Liver (tissue), 8 donors: ENCODE measurements at regions not wholly inside any gene's neighbourhood (a gene's known extent, or its start where the extent isn't known, plus 50 kb on each side); places are given as distances from the start of the nearest gene placed in this dataset.

Source experiments
- DNase-seq: peaks from one replicate; pipeline ENCODE4 v3.0.0-alpha.2; 2017; ENCODE audit warnings: low spot score
- H3K27ac ChIP-seq, 2 donors: one replicate each; pipeline ENCODE4 v1.7.0; 2013; ENCODE audit warnings: inconsistent platforms in 2 of 2, low read length in 2 of 2, control low read depth in 1 of 2, low read depth in 1 of 2, mild to moderate bottlenecking in 1 of 2
- H3K27me3 ChIP-seq, 4 donors: one replicate each; pipeline versions ENCODE4 v1.6.1 to v1.7.0; 2013; ENCODE audit warnings: low read length in 3 of 4, inconsistent platforms in 1 of 4, mild to moderate bottlenecking in 1 of 4, moderate library complexity in 1 of 4; ENCODE audit not compliant: control insufficient read depth in 4 of 4, insufficient read depth in 4 of 4
- H3K36me3 ChIP-seq, 4 donors: one replicate each; pipeline versions ENCODE4 v1.6.1 to v1.7.0; 2013; ENCODE audit warnings: low read length in 3 of 4, mild to moderate bottlenecking in 3 of 4, low read depth in 1 of 4, moderate library complexity in 1 of 4; ENCODE audit not compliant: control insufficient read depth in 4 of 4, insufficient read depth in 3 of 4
- H3K4me1 ChIP-seq, 4 donors: one replicate each; pipeline versions ENCODE4 v1.6.1 to v1.7.0; 2013; ENCODE audit warnings: low read length in 3 of 4, mild to moderate bottlenecking in 3 of 4, moderate library complexity in 1 of 4; ENCODE audit not compliant: control insufficient read depth in 4 of 4, insufficient read depth in 4 of 4
- H3K4me3 ChIP-seq, 3 donors: one replicate each; pipeline versions ENCODE4 v1.6.1 to v1.7.0; 2013; ENCODE audit warnings: low read length in 3 of 3, control low read depth in 1 of 3, low read depth in 1 of 3, mild to moderate bottlenecking in 1 of 3
- H3K9ac ChIP-seq, 2 donors: one replicate each; pipeline ENCODE4 v1.7.0; 2013; ENCODE audit warnings: low read length in 2 of 2, mild to moderate bottlenecking in 2 of 2, moderate library complexity in 2 of 2, control low read depth in 1 of 2, low read depth in 1 of 2
- H3K9me3 ChIP-seq, 4 donors: one replicate each; pipeline versions ENCODE4 v1.6.1 to v1.7.0; 2013; ENCODE audit warnings: low read length in 3 of 4; ENCODE audit not compliant: control insufficient read depth in 4 of 4
- ATF3 ChIP-seq: IDR thresholded peaks from 2 replicates; pipeline ENCODE4 v1.6.1; 2016; ENCODE audit warnings: antibody characterized with exemption
- CTCF ChIP-seq: fragments of 150-350 bp; IDR thresholded peaks from 2 replicates; pipeline ENCODE4 v1.5.1; 2017; ENCODE audit warnings: improper control_type of control experiment, low read depth, low read length; ENCODE audit not compliant: missing input control
- EGR1 ChIP-seq, 2 donors: IDR thresholded peaks; 2 replicates each; pipeline ENCODE4 v1.6.1; 2016 to 2018; ENCODE audit warnings: antibody characterized with exemption in 2 of 2, low read depth in 2 of 2
- FOXA2 ChIP-seq: IDR thresholded peaks from 2 replicates; pipeline ENCODE4 v1.6.1; 2016; ENCODE audit warnings: antibody characterized with exemption
- GABPA ChIP-seq, 2 donors: IDR thresholded peaks in 1 of 2; conservative IDR thresholded peaks in 1 of 2; 2 replicates each; pipeline ENCODE4 v1.6.1; 2016; ENCODE audit warnings: antibody characterized with exemption in 2 of 2, mild to moderate bottlenecking in 1 of 2, moderate library complexity in 1 of 2
- HNF4G ChIP-seq: IDR thresholded peaks from 2 replicates; pipeline ENCODE4 v1.6.1; 2016; ENCODE audit warnings: antibody characterized with exemption
- JUND ChIP-seq, 2 donors: IDR thresholded peaks; 2 replicates each; pipeline ENCODE4 v1.6.1; 2016; ENCODE audit warnings: antibody characterized with exemption in 2 of 2
- MAX ChIP-seq: IDR thresholded peaks from 2 replicates; pipeline ENCODE4 v1.6.1; 2016; ENCODE audit warnings: antibody characterized with exemption
- NR2F2 ChIP-seq: IDR thresholded peaks from 2 replicates; pipeline ENCODE4 v1.6.1; 2016; ENCODE audit warnings: antibody characterized with exemption
- RAD21 ChIP-seq, 2 donors: IDR thresholded peaks; 2 replicates each; pipeline ENCODE4 v1.6.1; 2016; ENCODE audit warnings: antibody characterized with exemption in 2 of 2, mild to moderate bottlenecking in 2 of 2
- REST ChIP-seq: IDR thresholded peaks from 2 replicates; pipeline ENCODE4 v1.6.1; 2016; ENCODE audit warnings: antibody characterized with exemption, mild to moderate bottlenecking
- RXRA ChIP-seq, 2 donors: IDR thresholded peaks; 2 replicates each; pipeline ENCODE4 v1.6.1; 2017 to 2018; ENCODE audit warnings: antibody characterized with exemption in 2 of 2, mild to moderate bottlenecking in 1 of 2
- SP1 ChIP-seq: IDR thresholded peaks from 2 replicates; pipeline ENCODE4 v1.6.1; 2018; ENCODE audit warnings: antibody characterized with exemption, mild to moderate bottlenecking
- TAF1 ChIP-seq: conservative IDR thresholded peaks from 2 replicates; pipeline ENCODE4 v1.6.1; 2016; ENCODE audit warnings: antibody characterized with exemption, mild to moderate bottlenecking
- YY1 ChIP-seq: IDR thresholded peaks from 2 replicates; pipeline ENCODE4 v1.6.1; 2016; ENCODE audit warnings: antibody characterized with exemption, mild to moderate bottlenecking
- ZBTB33 ChIP-seq: IDR thresholded peaks from 2 replicates; pipeline ENCODE4 v1.6.1; 2016; ENCODE audit warnings: antibody characterized with exemption
- WGBS: extraction: QIAGEN DNeasy Blood & Tissue Kit; methylation state at CpG from one replicate; pipeline ENCODE4 v1.1.7; 2013; 5-methylcytosine and 5-hydroxymethylcytosine counted together
- donor health status: healthy.
- donor health status: healthy.
- donor health status: healthy.
- donor health status: healthy.
- donor health status: healthy.

- WGBS: 70% methylated on average over 10 of the region's 10 CpGs
These were observed 534.8 kb downstream of the TCERG1L start for GRCh38 chr10:130776724-130777123.

GRCh38 chr10:130777507-130778165, 533.9 kb downstream of the TCERG1L start:
- Histone ChIP-seq H3K9ac (no peak overlapping the region), H3K4me3 (no peak overlapping the region), H3K4me1 (no peaks in the 10 kb centered on the region), H3K9me3 (no peaks in the 10 kb centered on the region), H3K27me3 (peaks cover 0 to 7% (median 1%) of the 10 kb centered on the region in 4 donors), H3K27ac (no peak overlapping the region), H3K36me3 (no peaks in the 10 kb centered on the region)
- no peak for TF ChIP-seq YY1
- no peak for TF ChIP-seq FOXA2
- no peak for TF ChIP-seq RXRA (IDR thresholded peaks at IDR 0.05)
- TF ChIP-seq GABPA (IDR thresholded peaks at IDR 0.05 in 1 of 2, conservative IDR thresholded peaks at IDR 0.05 in 1 of 2): no peak
- no peak for TF ChIP-seq ATF3
- TF ChIP-seq HNF4G: no peak
- no peak for TF ChIP-seq SP1
- no peak for TF ChIP-seq ZBTB33
- TF ChIP-seq NR2F2: no peak
- TF ChIP-seq RAD21 (IDR thresholded peaks at IDR 0.05): no peak
- 83% methylated on average over 15 of the region's 15 CpGs for WGBS
- DNase-seq: no peak

More at GRCh38 chr10:130776724-130777123, 534.8 kb downstream of the TCERG1L start:
- H3K27me3 ChIP-seq: peaks cover 0 to 7% (median under 1%) of the 10 kb centered on the region in 4 donors
- no peak overlapping the region for H3K27ac ChIP-seq
- no peak overlapping the region for H3K9ac ChIP-seq
- H3K4me3 ChIP-seq: no peak overlapping the region
- DNase-seq: no peak
- H3K36me3 ChIP-seq: no peaks in the 10 kb centered on the region
- H3K9me3 ChIP-seq: no peaks in the 10 kb centered on the region
- TF ChIP-seq EGR1 (IDR thresholded peaks at IDR 0.05; ENCODE audit: low read depth in 2 of 2) (no peak), RAD21 (IDR thresholded peaks at IDR 0.05) (no peak), HNF4G (no peak), NR2F2 (no peak), RXRA (IDR thresholded peaks at IDR 0.05) (no peak), JUND (IDR thresholded peaks at IDR 0.05) (no peak), YY1 (no peak), MAX (no peak), TAF1 (no peak)
- no peaks in the 10 kb centered on the region for H3K4me1 ChIP-seq

- 83% methylated on average over 7 of the region's 7 CpGs for WGBS
- Histone ChIP-seq H3K36me3 (no peaks in the 10 kb centered on the region), H3K4me1 (no peaks in the 10 kb centered on the region), H3K4me3 (no peak overlapping the region), H3K9ac (no peak overlapping the region), H3K27ac (no peak overlapping the region), H3K27me3 (peaks cover 0 to 7% (median 1%) of the 10 kb centered on the region in 4 donors), H3K9me3 (no peaks in the 10 kb centered on the region)
- no peak for DNase-seq
- TF ChIP-seq REST (no peak), EGR1 (IDR thresholded peaks at IDR 0.05; ENCODE audit: low read depth in 2 of 2) (no peak), TAF1 (no peak), CTCF (no peak), RXRA (IDR thresholded peaks at IDR 0.05) (no peak), HNF4G (no peak), SP1 (no peak), JUND (IDR thresholded peaks at IDR 0.05) (no peak), ATF3 (no peak), YY1 (no peak), NR2F2 (no peak), RAD21 (IDR thresholded peaks at IDR 0.05) (no peak), GABPA (IDR thresholded peaks at IDR 0.05 in 1 of 2, conservative IDR thresholded peaks at IDR 0.05 in 1 of 2) (no peak), FOXA2 (no peak)
These were observed 533.4 kb downstream of the TCERG1L start for GRCh38 chr10:130778166-130778545.
